C4-2B (cell line): ENCODE measurements at regions not wholly inside any gene's neighbourhood (a gene's known extent, or its start where the extent isn't known, plus 50 kb on each side); places are given as distances from the start of the nearest gene placed in this dataset.

Experiments
- ZFX ChIP-seq: fragments of 450-650 bp; IDR thresholded peaks from 2 replicates; pipeline ENCODE4 v1.6.1; 2017
- TF ChIP-seq, protein P1 (sequence below): fragments of 450-650 bp; conservative IDR thresholded peaks from 2 replicates; pipeline ENCODE4 v1.5.1; 2017; ENCODE audit warnings: mild to moderate bottlenecking

- TF ChIP-seq, protein P1, sequence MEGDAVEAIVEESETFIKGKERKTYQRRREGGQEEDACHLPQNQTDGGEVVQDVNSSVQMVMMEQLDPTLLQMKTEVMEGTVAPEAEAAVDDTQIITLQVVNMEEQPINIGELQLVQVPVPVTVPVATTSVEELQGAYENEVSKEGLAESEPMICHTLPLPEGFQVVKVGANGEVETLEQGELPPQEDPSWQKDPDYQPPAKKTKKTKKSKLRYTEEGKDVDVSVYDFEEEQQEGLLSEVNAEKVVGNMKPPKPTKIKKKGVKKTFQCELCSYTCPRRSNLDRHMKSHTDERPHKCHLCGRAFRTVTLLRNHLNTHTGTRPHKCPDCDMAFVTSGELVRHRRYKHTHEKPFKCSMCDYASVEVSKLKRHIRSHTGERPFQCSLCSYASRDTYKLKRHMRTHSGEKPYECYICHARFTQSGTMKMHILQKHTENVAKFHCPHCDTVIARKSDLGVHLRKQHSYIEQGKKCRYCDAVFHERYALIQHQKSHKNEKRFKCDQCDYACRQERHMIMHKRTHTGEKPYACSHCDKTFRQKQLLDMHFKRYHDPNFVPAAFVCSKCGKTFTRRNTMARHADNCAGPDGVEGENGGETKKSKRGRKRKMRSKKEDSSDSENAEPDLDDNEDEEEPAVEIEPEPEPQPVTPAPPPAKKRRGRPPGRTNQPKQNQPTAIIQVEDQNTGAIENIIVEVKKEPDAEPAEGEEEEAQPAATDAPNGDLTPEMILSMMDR, result no peak
- no peak for TF ChIP-seq ZFX
Observed at GRCh38 chr4:171181090-171181489, 632.1 kb upstream of the GALNTL6 start.
